Naive thymus-derived CD4-positive, alpha-beta T cell (primary cell): ENCODE measurements at regions not wholly inside any gene's neighbourhood (a gene's known extent, or its start where the extent isn't known, plus 50 kb on each side); places are given as distances from the start of the nearest gene placed in this dataset.

Experiments used
- ATAC-seq: fragments of 150-1000 bp; cut with Tn5 transposase; 2 replicates; pipeline ENCODE4 v1.10.0; 2021; ENCODE audit warnings: mild to moderate bottlenecking, moderate library complexity
- CTCF ChIA-PET: fragments of 350-600 bp; sonication (Branson Sonifier 250); formaldehyde crosslinking; loops from one replicate; lab custom pipeline; 2021; ENCODE audit warnings: antibody characterized with exemption; lab: Charles Lee
- POLR2A ChIA-PET: fragments of 350-600 bp; sonication (Branson Sonifier 250); formaldehyde crosslinking; loops from one replicate; lab custom pipeline; 2021; ENCODE audit warnings: antibody characterized with exemption, inconsistent platforms; lab: Charles Lee
- DNase-seq, 9 donors: peaks; one replicate each; pipeline versions ENCODE4 v3.0.0 to v3.0.0-alpha.2; 2020 to 2022; ENCODE audit warnings: mixed read lengths in 1 of 9
- H3K27ac ChIP-seq: one replicate; pipeline ENCODE4 v1.7.0; 2013; ENCODE audit warnings: mild to moderate bottlenecking, low read depth, low read length, moderate library complexity
- H3K27me3 ChIP-seq, 2 donors: one replicate each; pipeline ENCODE4 v1.7.0; 2013; ENCODE audit warnings: low read length in 2 of 2, mild to moderate bottlenecking in 2 of 2, moderate library complexity in 2 of 2; ENCODE audit not compliant: control insufficient read depth in 2 of 2, insufficient read depth in 2 of 2
- H3K36me3 ChIP-seq, 3 experiments: 1 replicate in 2 of 3; 2 replicates in 1 of 3; pipeline ENCODE4 v1.7.0; 2013; ENCODE audit warnings: low read length in 3 of 3, mild to moderate bottlenecking in 3 of 3, moderate library complexity in 1 of 3; ENCODE audit not compliant: insufficient read depth in 3 of 3, control insufficient read depth in 2 of 3
- H3K4me1 ChIP-seq, 2 donors: one replicate each; pipeline ENCODE4 v1.7.0; 2013; ENCODE audit warnings: low read length in 2 of 2, mild to moderate bottlenecking in 2 of 2, moderate library complexity in 1 of 2; ENCODE audit not compliant: control insufficient read depth in 2 of 2, insufficient read depth in 2 of 2
- H3K4me3 ChIP-seq: 2 replicates; pipeline ENCODE4 v1.7.0; 2013; ENCODE audit warnings: mild to moderate bottlenecking, low read length
- H3K9me3 ChIP-seq, 3 experiments: 1 replicate in 2 of 3; 2 replicates in 1 of 3; pipeline ENCODE4 v1.7.0; 2013; ENCODE audit warnings: low read length in 3 of 3; ENCODE audit not compliant: control insufficient read depth in 2 of 3
- H3K27ac Mint-ChIP-seq, 9 donors: one replicate each; pipeline ENCODE4 v1.8.0; 2020 to 2022; ENCODE audit warnings: mixed read lengths in 9 of 9, mild to moderate bottlenecking in 8 of 9, moderate library complexity in 5 of 9, inconsistent platforms in 2 of 9
- H3K27me3 Mint-ChIP-seq, 5 donors: one replicate each; pipeline ENCODE4 v1.8.0; 2021 to 2022; ENCODE audit warnings: mixed read lengths in 5 of 5, mild to moderate bottlenecking in 1 of 5
- H3K36me3 Mint-ChIP-seq, 5 donors: one replicate each; pipeline ENCODE4 v1.8.0; 2020 to 2022; ENCODE audit warnings: mixed read lengths in 5 of 5, mild to moderate bottlenecking in 3 of 5, inconsistent platforms in 1 of 5
- H3K4me1 Mint-ChIP-seq, 7 donors: one replicate each; pipeline ENCODE4 v1.8.0; 2020 to 2022; ENCODE audit warnings: mixed read lengths in 7 of 7, mild to moderate bottlenecking in 3 of 7, inconsistent platforms in 1 of 7
- H3K4me3 Mint-ChIP-seq, 10 donors: one replicate each; pipeline ENCODE4 v1.8.0; 2020 to 2022; ENCODE audit warnings: mild to moderate bottlenecking in 10 of 10, mixed read lengths in 10 of 10, moderate library complexity in 6 of 10, inconsistent platforms in 2 of 10
- H3K9me3 Mint-ChIP-seq, 11 donors: one replicate each; pipeline ENCODE4 v1.8.0; 2020 to 2022; ENCODE audit warnings: mixed read lengths in 11 of 11, mild to moderate bottlenecking in 4 of 11, inconsistent platforms in 1 of 11, moderate library complexity in 1 of 11
- intact Hi-C, 2 donors: fragments of 100-400 bp; cut with micrococcal nuclease; formaldehyde crosslinking; loops; one replicate each; pipeline ENCODE4 v1.15.1; 2023

DNA sequence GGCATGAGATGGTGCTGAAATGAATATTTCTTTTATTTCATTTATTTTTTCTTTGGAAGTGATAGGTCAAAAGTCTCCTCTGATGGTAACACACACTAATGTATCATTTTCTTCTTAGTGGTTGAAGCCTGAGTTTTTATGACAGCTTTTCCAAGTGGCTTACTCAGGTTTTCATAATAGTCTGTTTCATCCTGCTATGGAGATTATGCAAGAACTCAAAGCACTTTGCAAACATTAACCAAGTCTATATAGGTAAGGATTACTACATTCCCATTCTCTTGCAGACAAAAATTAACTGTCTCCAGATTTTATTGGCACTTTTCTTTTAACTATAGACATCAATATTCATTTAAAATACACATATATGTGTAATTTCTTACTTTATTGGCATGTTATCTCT, 572.6 kb upstream of the GCFC2 start:
- Histone ChIP-seq H3K4me3 (no peak overlapping the region), H3K27ac (no peak overlapping the region), H3K27me3 (no peaks in the 10 kb centered on the region), H3K36me3 (no peaks in the 10 kb centered on the region), H3K9me3 (no peaks in the 10 kb centered on the region), H3K4me1 (no peaks in the 10 kb centered on the region)
- H3K27ac Mint-ChIP-seq: no peak overlapping the region
- ChIA-PET CTCF (no interaction called here), POLR2A (no interaction called here)
- H3K9me3 Mint-ChIP-seq: peaks cover 0 to 16% (median 0%) of the 10 kb centered on the region in 11 donors
- no peaks in the 10 kb centered on the region for H3K36me3 Mint-ChIP-seq
- no peaks in the 10 kb centered on the region for H3K27me3 Mint-ChIP-seq
- ATAC-seq: no peak
- intact Hi-C loops: no loop called here
- no peak for DNase-seq
- H3K4me3 Mint-ChIP-seq: no peak overlapping the region
- no peaks in the 10 kb centered on the region for H3K4me1 Mint-ChIP-seq

DNA sequence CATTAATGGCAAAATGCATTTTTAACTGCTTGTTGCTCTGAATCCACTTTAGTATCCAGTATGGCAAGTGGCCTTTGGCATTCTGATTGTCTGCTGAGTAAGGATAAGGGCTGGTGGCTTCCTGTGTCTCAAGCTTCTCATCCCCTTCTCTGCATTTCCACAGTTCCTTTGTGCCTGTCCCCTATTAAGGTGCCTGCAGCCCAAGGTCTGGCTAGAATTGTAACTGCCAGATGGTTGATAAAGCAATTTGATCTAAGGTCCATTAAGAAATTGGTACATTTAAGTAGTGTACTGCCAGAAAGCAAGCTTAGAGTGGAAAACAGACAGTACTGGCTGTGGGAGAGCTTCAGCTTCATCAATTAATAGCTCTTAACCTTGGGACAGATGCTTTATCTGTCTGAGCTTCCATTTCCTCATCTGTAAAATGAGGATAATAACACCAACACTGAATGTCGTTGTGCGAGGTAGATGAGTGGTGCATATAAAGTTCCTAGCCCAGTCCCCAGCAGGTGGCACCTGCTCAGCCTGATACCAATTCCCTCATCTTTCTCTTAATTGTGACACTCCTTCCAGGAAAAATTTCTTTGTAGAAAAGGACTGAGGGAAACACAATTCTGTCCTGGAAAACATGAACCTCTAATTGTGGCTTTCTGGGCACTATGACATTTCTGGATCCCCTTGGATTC, 570.6 kb upstream of the GCFC2 start:
- ChIA-PET POLR2A (no interaction called here), CTCF (no interaction called here)
- Mint-ChIP-seq H3K27ac (no peak overlapping the region), H3K9me3 (peaks cover 0 to 27% (median 6%) of the 10 kb centered on the region in 11 donors), H3K36me3 (no peaks in the 10 kb centered on the region), H3K4me3 (no peak overlapping the region), H3K27me3 (no peaks in the 10 kb centered on the region), H3K4me1 (no peaks in the 10 kb centered on the region)
- H3K9me3 ChIP-seq: no peaks in the 10 kb centered on the region
- H3K27me3 ChIP-seq: no peaks in the 10 kb centered on the region
- no peak for ATAC-seq
- no peak for DNase-seq
- H3K27ac ChIP-seq: no peak overlapping the region
- intact Hi-C loops: no loop called here
- H3K36me3 ChIP-seq: no peaks in the 10 kb centered on the region
- H3K4me1 ChIP-seq: no peaks in the 10 kb centered on the region
- no peak overlapping the region for H3K4me3 ChIP-seq

- no peaks in the 10 kb centered on the region for H3K27me3 Mint-ChIP-seq
- intact Hi-C loops: no loop called here
- H3K4me1 Mint-ChIP-seq: no peaks in the 10 kb centered on the region
- Histone ChIP-seq H3K4me1 (no peaks in the 10 kb centered on the region), H3K27ac (no peak overlapping the region), H3K9me3 (no peaks in the 10 kb centered on the region), H3K4me3 (no peak overlapping the region), H3K27me3 (no peaks in the 10 kb centered on the region), H3K36me3 (no peaks in the 10 kb centered on the region)
- ChIA-PET CTCF (no interaction called here), POLR2A (no interaction called here)
- DNase-seq (no peak), ATAC-seq (no peak)
- no peak overlapping the region for H3K4me3 Mint-ChIP-seq
- H3K9me3 Mint-ChIP-seq: peaks cover 0 to 28% (median 6%) of the 10 kb centered on the region in 11 donors
- no peaks in the 10 kb centered on the region for H3K36me3 Mint-ChIP-seq
- no peak overlapping the region for H3K27ac Mint-ChIP-seq
Measured at GRCh38 chr2:76280686-76281085, 570.0 kb upstream of the GCFC2 start.

DNA sequence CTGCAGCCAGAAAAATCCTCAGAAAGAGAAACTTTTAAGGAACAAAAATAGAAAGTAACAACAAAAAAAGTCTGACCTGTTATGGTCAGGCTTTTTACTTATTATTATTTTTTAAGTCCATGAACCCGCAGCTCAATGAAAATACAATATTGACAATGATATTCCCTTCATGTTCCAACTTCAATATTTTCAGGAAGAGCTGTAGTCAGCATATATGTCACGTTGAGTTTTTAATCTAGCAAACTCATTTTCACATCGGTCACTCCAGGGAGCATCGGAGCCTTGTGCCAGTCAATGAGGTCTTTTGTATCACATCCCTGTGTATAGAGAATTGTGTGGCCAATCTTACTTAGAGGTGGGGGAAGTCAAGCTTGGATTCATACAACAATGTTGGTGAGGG, 568.4 kb upstream of the GCFC2 start:
- Histone ChIP-seq H3K27ac (no peak overlapping the region), H3K9me3 (no peaks in the 10 kb centered on the region), H3K4me1 (no peaks in the 10 kb centered on the region), H3K4me3 (no peak overlapping the region), H3K27me3 (no peaks in the 10 kb centered on the region), H3K36me3 (no peaks in the 10 kb centered on the region)
- Mint-ChIP-seq H3K27ac (no peak overlapping the region), H3K4me3 (no peak overlapping the region), H3K27me3 (no peaks in the 10 kb centered on the region), H3K4me1 (no peaks in the 10 kb centered on the region), H3K9me3 (peaks cover 0 to 24% (median 6%) of the 10 kb centered on the region in 11 donors), H3K36me3 (no peaks in the 10 kb centered on the region)
- intact Hi-C loops: no loop called here
- CTCF ChIA-PET: no interaction called here
- POLR2A ChIA-PET: no interaction called here
- ATAC-seq (no peak), DNase-seq (no peak)

GRCh38 chr2:76275788-76276187, 565.1 kb upstream of the GCFC2 start:
- H3K27me3 ChIP-seq: no peaks in the 10 kb centered on the region
- no peaks in the 10 kb centered on the region for H3K4me1 ChIP-seq
- DNase-seq: no peak
- no peaks in the 10 kb centered on the region for H3K9me3 ChIP-seq
- peaks cover 0 to 21% (median 5%) of the 10 kb centered on the region in 11 donors for H3K9me3 Mint-ChIP-seq
- no peak for ATAC-seq
- H3K36me3 Mint-ChIP-seq: no peaks in the 10 kb centered on the region
- no peaks in the 10 kb centered on the region for H3K36me3 ChIP-seq
- ChIA-PET CTCF (no interaction called here), POLR2A (interaction anchor here (0.6 kb wide), 1 partner anchor 30 kb away, joined by 5 read pairs; no protein-coding TSS in a partner anchor)
- no peaks in the 10 kb centered on the region for H3K4me1 Mint-ChIP-seq
- no peaks in the 10 kb centered on the region for H3K27me3 Mint-ChIP-seq
- no peak overlapping the region for H3K27ac ChIP-seq
- no peak overlapping the region for H3K4me3 ChIP-seq
- intact Hi-C loops: no loop called here
- no peak overlapping the region for H3K27ac Mint-ChIP-seq
- no peak overlapping the region for H3K4me3 Mint-ChIP-seq

- H3K9me3 ChIP-seq: no peaks in the 10 kb centered on the region
- H3K27ac Mint-ChIP-seq: no peak overlapping the region
- H3K4me3 ChIP-seq: no peak overlapping the region
- H3K27me3 Mint-ChIP-seq: no peaks in the 10 kb centered on the region
- H3K36me3 Mint-ChIP-seq: no peaks in the 10 kb centered on the region
- H3K36me3 ChIP-seq: no peaks in the 10 kb centered on the region
- H3K9me3 Mint-ChIP-seq: peaks cover 0 to 21% (median 5%) of the 10 kb centered on the region in 11 donors
- no peaks in the 10 kb centered on the region for H3K4me1 ChIP-seq
- no peaks in the 10 kb centered on the region for H3K4me1 Mint-ChIP-seq
- H3K4me3 Mint-ChIP-seq: no peak overlapping the region
- H3K27ac ChIP-seq: no peak overlapping the region
- DNase-seq: no peak
- no peak for ATAC-seq
- no peaks in the 10 kb centered on the region for H3K27me3 ChIP-seq
- POLR2A ChIA-PET: no interaction called here
- intact Hi-C loops: loop anchor here in 1 of 2 donors (5.0 kb wide), 1 partner anchor 1968 kb away; no protein-coding TSS in a partner anchor
- CTCF ChIA-PET: no interaction called here
Measured at GRCh38 chr2:76274676-76275075, 564.0 kb upstream of the GCFC2 start.

- Mint-ChIP-seq H3K27me3 (no peaks in the 10 kb centered on the region), H3K36me3 (no peaks in the 10 kb centered on the region), H3K4me1 (no peaks in the 10 kb centered on the region), H3K9me3 (peaks cover 0 to 21% (median 6%) of the 10 kb centered on the region in 11 donors), H3K4me3 (no peak overlapping the region), H3K27ac (no peak overlapping the region)
- ChIA-PET CTCF (no interaction called here), POLR2A (no interaction called here)
- ATAC-seq: no peak
- Histone ChIP-seq H3K9me3 (no peaks in the 10 kb centered on the region), H3K27ac (no peak overlapping the region), H3K27me3 (no peaks in the 10 kb centered on the region), H3K4me3 (no peak overlapping the region), H3K36me3 (no peaks in the 10 kb centered on the region), H3K4me1 (no peaks in the 10 kb centered on the region)
- intact Hi-C loops: loop anchor here in 1 of 2 donors (5.0 kb wide), 1 partner anchor 1968 kb away; no protein-coding TSS in a partner anchor
- no peak for DNase-seq
Measured at GRCh38 chr2:76274160-76274559, 563.4 kb upstream of the GCFC2 start.
